D721Med (cell line): ENCODE measurements at regions not wholly inside any gene's neighbourhood (a gene's known extent, or its start where the extent isn't known, plus 50 kb on each side); places are given as distances from the start of the nearest gene placed in this dataset.

Source experiments
- DNase-seq: peaks from one replicate; pipeline ENCODE4 v3.0.0; 2011; ENCODE audit warnings: low spot score; ENCODE audit not compliant: insufficient read length
- FAIRE-seq: peaks from 2 replicates; lab custom pipeline; 2011; peaks lifted over from hg19 to GRCh38; lab: Jason Lieb, UNC
- CTCF ChIP-seq: IDR thresholded peaks from 2 replicates; pipeline ENCODE4 v1.5.1; 2012; ENCODE audit warnings: mild to moderate bottlenecking, control low read depth; ENCODE audit not compliant: insufficient read depth; ENCODE audit errors: missing control alignments

- DNase-seq (no peak), FAIRE-seq (no peak)
- TF ChIP-seq CTCF = no peak
Measured at GRCh38 chr2:21356086-21356856, 232.5 kb downstream of the TDRD15 start.

- DNase-seq (no peak), FAIRE-seq (no peak)
- TF ChIP-seq CTCF = no peak
Measured at GRCh38 chr2:21356857-21357255, 233.1 kb downstream of the TDRD15 start.

GRCh38 chr2:21358976-21359375, 235.2 kb downstream of the TDRD15 start:
- no peak for TF ChIP-seq CTCF
- no peak for FAIRE-seq
- DNase-seq = no peak

GRCh38 chr2:21361384-21361783, 237.6 kb downstream of the TDRD15 start:
- FAIRE-seq = no peak
- no peak for TF ChIP-seq CTCF
- no peak for DNase-seq

GRCh38 chr2:21361957-21362486, 238.3 kb downstream of the TDRD15 start:
- DNase-seq (no peak), FAIRE-seq (no peak)
- TF ChIP-seq CTCF = no peak

- FAIRE-seq = no peak
- no peak for DNase-seq
- TF ChIP-seq CTCF = no peak
Measured at GRCh38 chr2:21363364-21363763, 239.6 kb downstream of the TDRD15 start.

- DNase-seq (no peak), FAIRE-seq (no peak)
- TF ChIP-seq CTCF = no peak
Measured at GRCh38 chr2:21367421-21367820, 243.7 kb downstream of the TDRD15 start.
